AG04449 (cell line): ENCODE measurements at regions not wholly inside any gene's neighbourhood (a gene's known extent, or its start where the extent isn't known, plus 50 kb on each side); places are given as distances from the start of the nearest gene placed in this dataset.

Experiments used
- CTCF ChIA-PET: fragments of 350-600 bp; formaldehyde crosslinking; extraction: SDS; loops from one replicate; lab custom pipeline; 2021; ENCODE audit warnings: antibody characterized with exemption; lab: Yijun Ruan, JAX
- POLR2A ChIA-PET: fragments of 400-600, 350-600 bp; formaldehyde crosslinking; extraction: SDS; loops from one replicate; lab custom pipeline; 2020; ENCODE audit warnings: antibody characterized with exemption, inconsistent platforms; lab: Yijun Ruan, JAX
- DNase-seq: peaks from one replicate; pipeline ENCODE4 v3.0.0-alpha.2; 2010; ENCODE audit warnings: low read depth, low spot score
- H3K4me3 ChIP-seq: 2 replicates; pipeline ENCODE4 v1.5.1; 2011; ENCODE audit warnings: low read depth, mild to moderate bottlenecking, control low read depth, low read length
- CTCF ChIP-seq: IDR thresholded peaks from one replicate; pipeline ENCODE4 v1.5.1; 2011; ENCODE audit warnings: mild to moderate bottlenecking, moderate library complexity, low read length, control low read depth, inconsistent platforms; ENCODE audit not compliant: insufficient read depth; ENCODE audit errors: missing control alignments

GRCh38 chr1:90322186-90322585, 327.3 kb downstream of the ZNF326 start:
- TF ChIP-seq CTCF = no peak
- H3K4me3 ChIP-seq = no peak overlapping the region
- ChIA-PET POLR2A (no interaction called here), CTCF (no interaction called here)
- no peak for DNase-seq

- H3K4me3 ChIP-seq = no peak overlapping the region
- DNase-seq = no peak
- ChIA-PET POLR2A (no interaction called here), CTCF (no interaction called here)
- no peak for TF ChIP-seq CTCF
Observed at GRCh38 chr1:90319918-90320317, 325.0 kb downstream of the ZNF326 start.

- DNase-seq = no peak
- POLR2A ChIA-PET = no interaction called here
- CTCF ChIA-PET = no interaction called here
- no peak for TF ChIP-seq CTCF
- H3K4me3 ChIP-seq = no peak overlapping the region
Observed at GRCh38 chr1:90318431-90318830, 323.5 kb downstream of the ZNF326 start.

GRCh38 chr1:90317628-90318027, 322.7 kb downstream of the ZNF326 start:
- CTCF ChIA-PET = no interaction called here

GRCh38 chr1:90314533-90314932, 319.6 kb downstream of the ZNF326 start:
- ChIA-PET CTCF (no interaction called here), POLR2A (no interaction called here)
- TF ChIP-seq CTCF = no peak
- no peak overlapping the region for H3K4me3 ChIP-seq
- DNase-seq = no peak

More at GRCh38 chr1:90317628-90318027, 322.7 kb downstream of the ZNF326 start:
- H3K4me3 ChIP-seq = no peak overlapping the region
- TF ChIP-seq CTCF = no peak
- POLR2A ChIA-PET = no interaction called here
- DNase-seq = no peak

GRCh38 chr1:90313778-90314177, 318.9 kb downstream of the ZNF326 start:
- TF ChIP-seq CTCF = no peak
- POLR2A ChIA-PET = no interaction called here
- no peak overlapping the region for H3K4me3 ChIP-seq
- CTCF ChIA-PET = no interaction called here
- no peak for DNase-seq
